Left ventricle myocardium inferior (tissue), 1 donor: ENCODE measurements at regions not wholly inside any gene's neighbourhood (a gene's known extent, or its start where the extent isn't known, plus 50 kb on each side); places are given as distances from the start of the nearest gene placed in this dataset.

ENCODE experiments used
- DNase-seq: peaks from one replicate; pipeline ENCODE4 v3.0.0-alpha.2; 2020
- H3K27ac ChIP-seq: fragments of 200-600 bp; replicated peaks from 2 replicates; pipeline ENCODE4 v1.8.0; 2021
- H3K27me3 ChIP-seq: fragments of 200-600 bp; 2 replicates; pipeline ENCODE4 v1.8.0; 2021; ENCODE audit warnings: low read depth
- H3K36me3 ChIP-seq: fragments of 200-600 bp; 2 replicates; pipeline ENCODE4 v1.8.0; 2021
- H3K4me1 ChIP-seq: fragments of 200-600 bp; 2 replicates; pipeline ENCODE4 v1.8.0; 2021
- H3K4me3 ChIP-seq: fragments of 200-600 bp; 2 replicates; pipeline ENCODE4 v1.8.0; 2021; ENCODE audit warnings: mild to moderate bottlenecking, moderate library complexity
- H3K9me3 ChIP-seq: fragments of 200-600 bp; replicated peaks from 2 replicates; pipeline ENCODE4 v1.8.0; 2021
- CTCF ChIP-seq: fragments of 200-600 bp; IDR thresholded peaks from 2 replicates; pipeline ENCODE4 v1.8.0; 2021; ENCODE audit warnings: antibody characterized with exemption, mild to moderate bottlenecking, borderline replicate concordance
- intact Hi-C: fragments of 100-400 bp; cut with micrococcal nuclease; formaldehyde crosslinking; loops from one replicate; pipeline ENCODE4 v1.11.0; 2022
- donor health status: DM: no; HTN: yes; CAD: no; lungs with severe emphysema.

DNA sequence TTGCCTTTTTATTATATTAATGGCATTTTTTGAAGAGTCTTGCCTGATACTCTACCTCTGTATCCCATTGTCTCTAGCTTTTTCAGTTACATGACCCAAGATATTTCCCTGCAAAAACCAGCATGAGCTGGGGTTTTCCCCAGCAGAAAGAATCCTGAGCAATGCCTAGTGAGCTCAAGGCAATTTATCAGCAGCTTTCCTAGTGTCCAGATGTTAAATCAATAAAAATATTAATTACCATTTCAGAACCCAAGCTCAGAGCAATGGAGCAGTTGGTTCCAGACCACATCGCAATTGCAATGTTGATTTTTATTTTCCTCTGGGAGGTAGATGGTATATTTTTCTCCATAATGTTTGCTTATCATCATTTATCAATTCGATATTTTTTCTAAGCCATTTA, 137.2 kb downstream of the RAB38 start:
- no peak overlapping the region for H3K4me3 ChIP-seq
- H3K27ac ChIP-seq = no peak overlapping the region
- no peaks in the 10 kb centered on the region for H3K4me1 ChIP-seq
- no peaks in the 10 kb centered on the region for H3K36me3 ChIP-seq
- peaks cover 7% of the 10 kb centered on the region for H3K27me3 ChIP-seq
- DNase-seq = no peak
- H3K9me3 ChIP-seq = peaks cover 10% of the 10 kb centered on the region
- no peak for TF ChIP-seq CTCF
- intact Hi-C loops = no loop called here

- intact Hi-C loops = no loop called here
- no peak overlapping the region for H3K4me3 ChIP-seq
These were observed 138.5 kb downstream of the RAB38 start for GRCh38 chr11:88036701-88037100.

DNA sequence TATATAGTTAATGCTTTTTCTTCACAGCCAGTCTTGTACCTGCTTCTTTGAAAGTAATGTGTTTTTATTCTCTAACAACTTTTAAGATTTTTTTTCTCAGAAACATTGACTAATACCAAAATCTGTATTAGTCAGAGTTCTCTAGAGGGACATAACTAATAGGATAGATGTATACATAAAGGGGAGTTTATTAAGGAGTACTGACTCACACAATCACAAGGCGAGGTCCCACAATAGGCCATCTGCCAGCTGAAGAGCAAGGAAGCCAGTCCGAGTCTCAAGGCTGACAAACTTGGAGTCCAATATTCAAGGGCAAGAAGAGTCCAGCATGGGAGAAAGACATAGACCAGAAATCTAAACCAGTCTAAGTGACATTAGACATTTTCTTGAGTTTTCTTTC, 140.0 kb downstream of the RAB38 start:
- DNase-seq = no peak
- H3K9me3 ChIP-seq = peaks cover 14% of the 10 kb centered on the region
- no peak overlapping the region for H3K4me3 ChIP-seq
- H3K4me1 ChIP-seq = no peaks in the 10 kb centered on the region
- intact Hi-C loops = no loop called here
- no peaks in the 10 kb centered on the region for H3K27me3 ChIP-seq
- H3K27ac ChIP-seq = no peak overlapping the region
- H3K36me3 ChIP-seq = no peaks in the 10 kb centered on the region
- TF ChIP-seq CTCF = no peak

More at GRCh38 chr11:88036701-88037100, 138.5 kb downstream of the RAB38 start:
- Histone ChIP-seq H3K4me1 (no peaks in the 10 kb centered on the region), H3K27ac (no peak overlapping the region), H3K9me3 (peaks cover 14% of the 10 kb centered on the region), H3K36me3 (no peaks in the 10 kb centered on the region), H3K27me3 (no peaks in the 10 kb centered on the region)
- TF ChIP-seq CTCF = no peak
- DNase-seq = no peak

- H3K27ac ChIP-seq = no peak overlapping the region
- no peaks in the 10 kb centered on the region for H3K36me3 ChIP-seq
- no peak overlapping the region for H3K4me3 ChIP-seq
- DNase-seq = no peak
- H3K4me1 ChIP-seq = no peaks in the 10 kb centered on the region
- intact Hi-C loops = no loop called here
- H3K9me3 ChIP-seq = no peaks in the 10 kb centered on the region
- H3K27me3 ChIP-seq = peaks cover 8% of the 10 kb centered on the region
- TF ChIP-seq CTCF = no peak
These were observed 157.6 kb downstream of the RAB38 start for GRCh38 chr11:88017666-88018065.

DNA sequence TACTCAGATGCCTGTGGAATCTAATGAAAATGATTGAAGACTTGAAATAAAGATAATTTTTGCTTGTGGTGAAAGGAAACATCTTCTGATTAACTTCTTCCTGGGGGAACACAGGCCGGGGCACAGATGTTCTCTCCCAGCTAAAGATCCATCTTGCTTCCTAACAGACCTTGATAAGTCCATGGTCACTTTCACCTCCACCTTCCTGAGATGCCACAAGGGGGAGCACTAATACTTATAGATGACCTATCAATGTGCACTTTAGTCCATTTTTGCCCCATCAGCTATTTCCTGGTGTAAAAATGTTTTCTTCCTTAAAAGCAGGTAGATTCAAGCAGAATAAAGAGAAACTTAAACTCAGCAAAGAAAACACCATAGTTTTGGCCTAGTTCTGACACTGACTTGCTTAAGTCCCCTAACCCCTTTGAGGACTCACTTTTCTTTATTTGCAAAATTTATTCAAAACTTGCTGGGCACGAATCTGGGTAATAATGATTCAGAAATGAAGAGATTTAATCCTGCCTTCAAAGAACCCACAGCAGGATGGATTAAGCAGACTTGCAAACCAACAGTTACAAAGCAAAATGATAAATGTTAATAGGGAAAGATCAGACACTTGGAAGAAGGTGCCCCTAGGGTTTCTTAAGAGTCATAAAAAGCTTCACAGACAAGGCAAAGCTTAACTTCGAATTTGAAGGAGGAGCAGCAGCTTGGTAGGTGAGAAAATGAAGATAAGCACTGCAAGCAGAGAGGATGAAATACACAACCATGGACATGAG, 158.7 kb downstream of the RAB38 start:
- DNase-seq = peak; percentile 16
- H3K27me3 ChIP-seq = peaks cover 8% of the 10 kb centered on the region
- no peaks in the 10 kb centered on the region for H3K9me3 ChIP-seq
- H3K27ac ChIP-seq = no peak overlapping the region
- no peaks in the 10 kb centered on the region for H3K4me1 ChIP-seq
- intact Hi-C loops = no loop called here
- no peaks in the 10 kb centered on the region for H3K36me3 ChIP-seq
- H3K4me3 ChIP-seq = no peak overlapping the region
- peak; percentile 76 for TF ChIP-seq CTCF
